Effector memory CD4-positive, alpha-beta T cell (primary cell): ENCODE measurements at regions not wholly inside any gene's neighbourhood (a gene's known extent, or its start where the extent isn't known, plus 50 kb on each side); places are given as distances from the start of the nearest gene placed in this dataset.

Experiments
- DNase-seq, 3 donors: peaks; one replicate each; pipeline ENCODE4 v3.0.0-alpha.2; 2020
- H3K27ac ChIP-seq: 2 replicates; pipeline ENCODE4 v1.7.0; 2013; ENCODE audit warnings: mild to moderate bottlenecking, low read length, moderate library complexity; ENCODE audit not compliant: insufficient read depth, poor library complexity, severe bottlenecking
- H3K27me3 ChIP-seq: replicated peaks from 2 replicates; pipeline ENCODE4 v1.7.0; 2013; ENCODE audit warnings: mild to moderate bottlenecking, low read length; ENCODE audit not compliant: insufficient read depth, control insufficient read depth, poor library complexity, severe bottlenecking
- H3K36me3 ChIP-seq: 2 replicates; pipeline ENCODE4 v1.7.0; 2013; ENCODE audit warnings: mild to moderate bottlenecking, low read length, moderate library complexity; ENCODE audit not compliant: control insufficient read depth, insufficient read depth
- H3K4me1 ChIP-seq: 2 replicates; pipeline ENCODE4 v1.7.0; 2013; ENCODE audit warnings: low read length, mild to moderate bottlenecking; ENCODE audit not compliant: control insufficient read depth, insufficient read depth, poor library complexity, severe bottlenecking
- H3K4me3 ChIP-seq: 2 replicates; pipeline ENCODE4 v1.7.0; 2013; ENCODE audit warnings: low read length, low read depth, mild to moderate bottlenecking; ENCODE audit not compliant: insufficient read depth, poor library complexity, severe bottlenecking
- H3K9me3 ChIP-seq: 2 replicates; pipeline ENCODE4 v1.7.0; 2013; ENCODE audit warnings: mild to moderate bottlenecking, low read length, moderate library complexity; ENCODE audit not compliant: control insufficient read depth

DNA sequence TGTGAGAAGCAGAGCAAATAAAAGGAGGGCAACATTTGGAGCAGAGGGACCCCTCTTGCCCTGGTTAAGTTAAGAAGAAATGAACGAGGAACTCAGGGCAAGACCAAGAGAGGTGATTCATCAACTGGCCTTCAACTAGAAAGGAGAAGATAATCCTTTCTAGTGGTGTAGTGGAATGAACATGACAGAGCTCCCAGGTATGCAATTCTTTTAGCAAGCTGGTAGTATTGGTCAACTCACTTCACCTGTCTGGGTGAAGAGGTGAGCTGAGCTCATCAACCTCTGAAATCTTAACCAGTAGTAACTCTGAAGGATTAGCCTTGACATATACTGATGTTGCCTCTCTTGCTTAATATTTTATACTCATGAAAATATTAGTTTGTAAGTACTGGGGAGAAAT, 1024.7 kb upstream of the GOT2 start:
- Histone ChIP-seq H3K9me3 (no peaks in the 10 kb centered on the region), H3K4me3 (no peak overlapping the region), H3K36me3 (no peaks in the 10 kb centered on the region), H3K27ac (no peak overlapping the region), H3K4me1 (no peaks in the 10 kb centered on the region), H3K27me3 (no peaks in the 10 kb centered on the region)
- no peak for DNase-seq

- no peak overlapping the region for H3K27ac ChIP-seq
- H3K4me3 ChIP-seq, result no peak overlapping the region
- H3K4me1 ChIP-seq, result no peaks in the 10 kb centered on the region
- DNase-seq, result no peak
- H3K9me3 ChIP-seq, result no peaks in the 10 kb centered on the region
- no peaks in the 10 kb centered on the region for H3K27me3 ChIP-seq
- no peaks in the 10 kb centered on the region for H3K36me3 ChIP-seq
Measured at GRCh38 chr16:59754854-59755253, 1020.7 kb upstream of the GOT2 start.

DNA sequence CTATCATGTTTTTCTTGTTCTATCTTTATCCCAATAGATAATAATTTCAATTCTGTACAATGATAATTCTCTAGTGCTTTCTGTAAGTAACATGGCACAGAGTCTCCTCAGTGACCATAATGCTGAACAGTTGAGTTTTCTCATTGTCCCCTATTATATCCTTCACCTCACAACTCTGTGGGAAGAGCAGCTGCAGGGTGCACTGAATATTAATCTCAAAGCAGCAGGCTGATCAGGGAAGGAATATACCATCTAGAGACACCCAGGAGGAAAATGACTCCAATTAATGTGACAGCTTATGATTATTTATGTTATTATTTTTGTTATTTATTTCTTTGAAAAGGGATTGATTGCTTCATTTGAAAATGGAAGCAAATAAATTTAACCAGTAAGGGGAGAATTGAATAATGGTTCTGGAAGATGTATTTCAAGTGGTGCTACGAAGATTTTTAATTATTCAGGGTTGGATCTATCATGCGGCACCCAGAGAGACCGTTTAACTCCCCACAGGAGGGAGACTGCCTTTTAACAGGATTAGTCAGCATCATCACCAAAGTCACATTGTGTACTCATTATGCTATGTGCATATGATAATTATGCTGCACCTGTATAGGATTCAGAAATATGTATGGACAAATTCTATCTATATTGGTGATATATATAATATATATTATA, 1015.7 kb upstream of the GOT2 start:
- Histone ChIP-seq H3K9me3 (no peaks in the 10 kb centered on the region), H3K27me3 (no peaks in the 10 kb centered on the region)

DNA sequence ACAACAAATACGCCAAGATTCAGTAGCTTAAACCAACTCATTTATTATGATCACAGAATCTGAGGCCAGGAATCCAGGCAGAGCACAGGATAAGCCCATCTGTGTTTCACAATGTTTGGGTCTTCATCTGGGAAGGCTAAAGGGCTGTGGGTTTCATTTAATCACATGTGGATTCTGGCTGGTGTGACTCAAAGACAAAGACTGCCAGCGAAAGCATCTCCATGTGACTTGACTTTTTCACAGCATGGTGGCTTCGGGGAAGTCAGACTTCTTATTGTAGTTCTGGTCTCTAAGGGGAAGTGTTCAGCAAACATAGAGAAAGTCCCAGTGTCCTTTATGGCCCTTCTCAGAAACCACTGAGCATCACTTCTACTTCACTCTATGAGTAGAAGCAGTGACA, 1014.4 kb upstream of the GOT2 start:
- Histone ChIP-seq H3K27ac (no peak overlapping the region), H3K4me3 (no peak overlapping the region), H3K27me3 (no peaks in the 10 kb centered on the region), H3K9me3 (no peaks in the 10 kb centered on the region), H3K36me3 (no peaks in the 10 kb centered on the region), H3K4me1 (no peaks in the 10 kb centered on the region)
- no peak for DNase-seq

More for the DNA sequence above, 1015.7 kb upstream of the GOT2 start:
- Histone ChIP-seq H3K4me3 (no peak overlapping the region), H3K27ac (no peak overlapping the region), H3K4me1 (no peaks in the 10 kb centered on the region), H3K36me3 (no peaks in the 10 kb centered on the region)
- no peak for DNase-seq

DNA sequence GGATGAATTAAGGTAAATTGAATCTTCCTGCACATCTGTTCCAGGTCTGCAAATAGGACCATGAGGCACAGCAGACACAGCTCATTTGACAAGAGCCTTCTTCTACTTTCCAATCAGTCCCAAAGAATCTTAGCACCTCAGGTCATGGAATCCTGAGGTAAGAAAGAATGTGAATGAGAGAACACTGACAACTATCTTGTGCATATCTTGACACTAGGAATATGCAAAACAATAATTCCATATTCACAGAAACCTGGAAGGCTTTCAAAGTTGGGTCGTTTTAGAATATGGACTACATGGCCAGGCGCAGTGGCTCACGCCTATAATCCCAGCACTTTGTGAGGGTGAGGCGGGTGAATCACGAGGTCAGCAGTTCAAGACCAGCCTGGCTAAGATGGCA, 1009.4 kb upstream of the GOT2 start:
- H3K4me3 ChIP-seq, result no peak overlapping the region
- no peak for DNase-seq

DNA sequence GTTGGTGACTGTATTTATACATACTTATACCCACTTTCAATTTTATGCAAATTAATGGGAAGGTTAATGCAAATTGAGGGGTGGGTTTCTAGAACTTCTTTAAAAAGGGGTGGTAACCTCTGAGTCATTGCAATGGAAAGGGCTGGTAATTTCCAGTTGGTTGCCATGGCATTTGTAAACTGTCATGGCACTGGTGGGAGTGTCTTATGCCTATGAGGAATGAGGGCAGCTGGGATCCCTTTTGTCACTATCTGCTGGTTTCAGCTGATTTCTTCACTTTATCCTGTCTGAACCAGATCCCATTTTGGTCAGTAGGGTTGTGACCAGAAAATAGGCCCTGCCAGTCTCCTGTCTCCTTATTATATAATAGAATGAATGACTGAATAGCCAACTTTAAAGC, 1006.7 kb upstream of the GOT2 start:
- DNase-seq, result no peak
- no peak overlapping the region for H3K27ac ChIP-seq
- H3K4me1 ChIP-seq, result no peaks in the 10 kb centered on the region
- H3K27me3 ChIP-seq, result no peaks in the 10 kb centered on the region
- H3K9me3 ChIP-seq, result no peaks in the 10 kb centered on the region
- no peak overlapping the region for H3K4me3 ChIP-seq
- H3K36me3 ChIP-seq, result no peaks in the 10 kb centered on the region

More for the DNA sequence above, 1009.4 kb upstream of the GOT2 start:
- Histone ChIP-seq H3K27me3 (no peaks in the 10 kb centered on the region), H3K27ac (no peak overlapping the region), H3K4me1 (no peaks in the 10 kb centered on the region), H3K9me3 (no peaks in the 10 kb centered on the region), H3K36me3 (no peaks in the 10 kb centered on the region)

- Histone ChIP-seq H3K9me3 (no peaks in the 10 kb centered on the region), H3K4me1 (no peaks in the 10 kb centered on the region), H3K27me3 (no peaks in the 10 kb centered on the region), H3K36me3 (no peaks in the 10 kb centered on the region), H3K27ac (no peak overlapping the region), H3K4me3 (no peak overlapping the region)
- no peak for DNase-seq
Measured at GRCh38 chr16:59737274-59737673, 1003.2 kb upstream of the GOT2 start.

GRCh38 chr16:59733321-59733720, 999.2 kb upstream of the GOT2 start:
- Histone ChIP-seq H3K4me3 (no peak overlapping the region), H3K27me3 (no peaks in the 10 kb centered on the region), H3K4me1 (no peaks in the 10 kb centered on the region), H3K27ac (no peak overlapping the region), H3K36me3 (no peaks in the 10 kb centered on the region), H3K9me3 (peaks cover 3% of the 10 kb centered on the region)
- no peak for DNase-seq

DNA sequence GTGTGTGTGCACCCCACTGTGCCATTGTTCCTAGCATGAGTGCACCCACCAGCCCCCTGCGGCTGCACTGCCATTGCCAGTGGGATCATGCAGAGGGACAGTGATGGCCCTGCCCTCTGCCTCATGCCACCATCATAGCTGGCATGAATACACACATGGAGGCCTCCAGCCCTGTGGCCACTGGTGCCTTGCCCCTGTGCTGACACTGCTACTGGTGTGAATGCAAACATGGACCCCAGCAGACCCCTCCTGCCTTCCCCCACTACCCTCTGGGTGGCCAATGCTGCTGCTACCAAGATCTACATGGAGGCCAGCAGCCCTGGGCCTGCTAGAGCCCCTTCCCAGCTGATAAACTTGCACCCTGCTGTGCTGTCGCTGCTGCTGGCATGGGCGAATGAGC, 995.5 kb upstream of the GOT2 start:
- Histone ChIP-seq H3K4me3 (no peak overlapping the region), H3K27me3 (no peaks in the 10 kb centered on the region), H3K36me3 (no peaks in the 10 kb centered on the region), H3K4me1 (no peaks in the 10 kb centered on the region), H3K27ac (no peak overlapping the region), H3K9me3 (peaks cover 6% of the 10 kb centered on the region)
- DNase-seq, result no peak

GRCh38 chr16:59719121-59719520, 985.0 kb upstream of the GOT2 start:
- no peak overlapping the region for H3K4me3 ChIP-seq
- H3K27ac ChIP-seq, result no peak overlapping the region
- no peaks in the 10 kb centered on the region for H3K9me3 ChIP-seq
- no peaks in the 10 kb centered on the region for H3K36me3 ChIP-seq
- H3K27me3 ChIP-seq, result no peaks in the 10 kb centered on the region
- DNase-seq, result no peak
- no peaks in the 10 kb centered on the region for H3K4me1 ChIP-seq
